ENCODE measurements at regions not wholly inside any gene's neighbourhood (a gene's known extent, or its start where the extent isn't known, plus 50 kb on each side); places are given as distances from the start of the nearest gene placed in this dataset.
A peak's percentile ranks its signal among the peaks of the same experiment; 100 is the strongest.

GRCh38 chr2:160940271-160940670, 220.0 kb upstream of the TANK start:
- H3K36me3 ChIP-seq: no peaks in the 10 kb centered on the region
- no peak for TF ChIP-seq POLR2AphosphoS5 (IDR thresholded peaks at IDR 0.05)
- H3K4me1 ChIP-seq: no peaks in the 10 kb centered on the region
- no peak overlapping the region for H3K27ac ChIP-seq
- no peak overlapping the region for H3K4me3 ChIP-seq
- intact Hi-C loops (cut with DNase I; ENCODE audit: low total_unique reads): no loop called here
- no peaks in the 10 kb centered on the region for H3K27me3 ChIP-seq
- DNase-seq (ENCODE audit: low spot score in 2 of 2): no peak
- no peaks in the 10 kb centered on the region for H3K9me3 ChIP-seq

- H3K27me3 ChIP-seq: no peaks in the 10 kb centered on the region
- no peak overlapping the region for H3K4me3 ChIP-seq
- H3K4me1 ChIP-seq: no peaks in the 10 kb centered on the region
- no peak for TF ChIP-seq POLR2AphosphoS5 (IDR thresholded peaks at IDR 0.05)
- no peak for TF ChIP-seq POLR2A (IDR thresholded peaks at IDR 0.05)
- no peak for TF ChIP-seq CTCF (IDR thresholded peaks at IDR 0.05)
- H3K9me3 ChIP-seq: no peaks in the 10 kb centered on the region
- no peaks in the 10 kb centered on the region for H3K36me3 ChIP-seq
- DNase-seq (ENCODE audit: low spot score in 2 of 2): no peak
- H3K27ac ChIP-seq: no peak overlapping the region
- intact Hi-C loops (cut with DNase I; ENCODE audit: low total_unique reads): no loop called here
Measured at GRCh38 chr2:160940699-160941098, 219.5 kb upstream of the TANK start.

- no peak for TF ChIP-seq POLR2AphosphoS5 (IDR thresholded peaks at IDR 0.05)
- no peak for TF ChIP-seq CTCF (IDR thresholded peaks at IDR 0.05)
- no peak for TF ChIP-seq POLR2A (IDR thresholded peaks at IDR 0.05)
- H3K27ac ChIP-seq: peak overlapping the region in 1 of 2 donors; percentile 44
- no peaks in the 10 kb centered on the region for H3K36me3 ChIP-seq
- H3K4me3 ChIP-seq: no peak overlapping the region
- DNase-seq (ENCODE audit: low spot score in 2 of 2): no peak
- intact Hi-C loops (cut with DNase I; ENCODE audit: low total_unique reads): no loop called here
- H3K27me3 ChIP-seq: no peaks in the 10 kb centered on the region
- H3K9me3 ChIP-seq: no peaks in the 10 kb centered on the region
- no peaks in the 10 kb centered on the region for H3K4me1 ChIP-seq
Measured at GRCh38 chr2:160941290-160941846, 218.9 kb upstream of the TANK start.

GRCh38 chr2:160942476-160943142, 217.6 kb upstream of the TANK start:
- H3K27me3 ChIP-seq: no peaks in the 10 kb centered on the region
- intact Hi-C loops (cut with DNase I; ENCODE audit: low total_unique reads): no loop called here
- no peaks in the 10 kb centered on the region for H3K9me3 ChIP-seq
- no peak for DNase-seq (ENCODE audit: low spot score in 2 of 2)
- no peak overlapping the region for H3K4me3 ChIP-seq
- no peaks in the 10 kb centered on the region for H3K36me3 ChIP-seq
- H3K4me1 ChIP-seq: no peaks in the 10 kb centered on the region
- TF ChIP-seq POLR2AphosphoS5 (IDR thresholded peaks at IDR 0.05) (no peak), CTCF (IDR thresholded peaks at IDR 0.05) (no peak), POLR2A (IDR thresholded peaks at IDR 0.05) (no peak)
- H3K27ac ChIP-seq: no peak overlapping the region

GRCh38 chr2:160943414-160943813, 216.8 kb upstream of the TANK start:
- no peaks in the 10 kb centered on the region for H3K4me1 ChIP-seq
- H3K36me3 ChIP-seq: no peaks in the 10 kb centered on the region
- no peak overlapping the region for H3K27ac ChIP-seq
- H3K27me3 ChIP-seq: no peaks in the 10 kb centered on the region
- no peaks in the 10 kb centered on the region for H3K9me3 ChIP-seq
- no peak for TF ChIP-seq CTCF (IDR thresholded peaks at IDR 0.05)
- TF ChIP-seq POLR2AphosphoS5 (IDR thresholded peaks at IDR 0.05): no peak
- no peak for TF ChIP-seq POLR2A (IDR thresholded peaks at IDR 0.05)
- H3K4me3 ChIP-seq: no peak overlapping the region
- intact Hi-C loops (cut with DNase I; ENCODE audit: low total_unique reads): no loop called here
- DNase-seq (ENCODE audit: low spot score in 2 of 2): no peak

All from breast epithelium (tissue), 4 donors.